ENCODE measurements at regions not wholly inside any gene's neighbourhood (a gene's known extent, or its start where the extent isn't known, plus 50 kb on each side); places are given as distances from the start of the nearest gene placed in this dataset.

- no peak for DNase-seq (ENCODE audit: low read depth)
These were observed 855.0 kb upstream of the CELF4 start for GRCh38 chr18:38420611-38421010.

GRCh38 chr18:38415811-38416210 is 850.2 kb upstream of the CELF4 start:
- DNase-seq (ENCODE audit: low read depth) = no peak

GRCh38 chr18:38413193-38413592 is 847.6 kb upstream of the CELF4 start:
- DNase-seq (ENCODE audit: low read depth) = no peak

- no peak for DNase-seq (ENCODE audit: low read depth)
These were observed 841.0 kb upstream of the CELF4 start for GRCh38 chr18:38406607-38407006.

- DNase-seq (ENCODE audit: low read depth) = no peak
These were observed 836.9 kb upstream of the CELF4 start for GRCh38 chr18:38402509-38402908.

- no peak for DNase-seq (ENCODE audit: low read depth)
These were observed 831.5 kb upstream of the CELF4 start for GRCh38 chr18:38397094-38397493.

GRCh38 chr18:38386146-38386545 is 820.5 kb upstream of the CELF4 start:
- DNase-seq (ENCODE audit: low read depth) = no peak

- DNase-seq (ENCODE audit: low read depth) = no peak
These were observed 804.4 kb upstream of the CELF4 start for GRCh38 chr18:38369772-38370690.

GRCh38 chr18:38368886-38369285 is 803.3 kb upstream of the CELF4 start:
- DNase-seq (ENCODE audit: low read depth) = no peak

- no peak for DNase-seq (ENCODE audit: low read depth)
These were observed 802.6 kb upstream of the CELF4 start for GRCh38 chr18:38368246-38368645.

- no peak for DNase-seq (ENCODE audit: low read depth)
These were observed 801.9 kb upstream of the CELF4 start for GRCh38 chr18:38367473-38367872.

GRCh38 chr18:38362286-38362792 is 796.7 kb upstream of the CELF4 start:
- no peak for DNase-seq (ENCODE audit: low read depth)

- DNase-seq (ENCODE audit: low read depth) = no peak
These were observed 793.4 kb upstream of the CELF4 start for GRCh38 chr18:38358805-38359657.

GRCh38 chr18:38353149-38353548 is 787.6 kb upstream of the CELF4 start:
- no peak for DNase-seq (ENCODE audit: low read depth)

GRCh38 chr18:38350141-38350540 is 784.5 kb upstream of the CELF4 start:
- DNase-seq (ENCODE audit: low read depth) = no peak

- no peak for DNase-seq (ENCODE audit: low read depth)
These were observed 765.0 kb upstream of the CELF4 start for GRCh38 chr18:38330573-38330972.

- DNase-seq (ENCODE audit: low read depth) = no peak
These were observed 763.5 kb upstream of the CELF4 start for GRCh38 chr18:38329145-38329544.

GRCh38 chr18:38322206-38322605 is 756.6 kb upstream of the CELF4 start:
- no peak for DNase-seq (ENCODE audit: low read depth)

GRCh38 chr18:38321262-38321661 is 755.7 kb upstream of the CELF4 start:
- DNase-seq (ENCODE audit: low read depth) = no peak

- DNase-seq (ENCODE audit: low read depth) = no peak
These were observed 752.8 kb upstream of the CELF4 start for GRCh38 chr18:38318416-38318815.

GRCh38 chr18:38313831-38314230 is 748.2 kb upstream of the CELF4 start:
- no peak for DNase-seq (ENCODE audit: low read depth)

- DNase-seq (ENCODE audit: low read depth) = no peak
These were observed 746.9 kb upstream of the CELF4 start for GRCh38 chr18:38312532-38312931.

GRCh38 chr18:38310936-38311335 is 745.3 kb upstream of the CELF4 start:
- no peak for DNase-seq (ENCODE audit: low read depth)

Data from fibroblast of gingiva (primary cell).